ENCODE measurements at regions not wholly inside any gene's neighbourhood (a gene's known extent, or its start where the extent isn't known, plus 50 kb on each side); places are given as distances from the start of the nearest gene placed in this dataset.
"Not testable (repeated sequence)": the region's sequence is repeated elsewhere in the genome, so short reads cannot be mapped to it uniquely, and the experiment has no call there.

- not testable (repeated sequence) for DNase-seq
Observed at GRCh38 chrX:80508083-80508482, 87.8 kb downstream of the TENT5D start.

- no peak for DNase-seq
Observed at GRCh38 chrX:80511969-80512760, 91.9 kb downstream of the TENT5D start.

- DNase-seq: no peak
Observed at GRCh38 chrX:80512924-80513323, 92.7 kb downstream of the TENT5D start.

- DNase-seq: peak; percentile 34
Observed at GRCh38 chrX:80513625-80514024, 93.4 kb downstream of the TENT5D start.

GRCh38 chrX:80537096-80537495, 116.8 kb downstream of the TENT5D start:
- DNase-seq: no peak

GRCh38 chrX:80550722-80551121, 130.5 kb downstream of the TENT5D start:
- peak; percentile 34 for DNase-seq

GRCh38 chrX:80556148-80556547, 135.9 kb downstream of the TENT5D start:
- no peak for DNase-seq

GRCh38 chrX:80572636-80573035, 152.4 kb downstream of the TENT5D start:
- DNase-seq: no peak

GRCh38 chrX:80573275-80573674, 153.0 kb downstream of the TENT5D start:
- DNase-seq: no peak

- not testable (repeated sequence) for DNase-seq
Observed at GRCh38 chrX:80574486-80575086, 154.3 kb downstream of the TENT5D start.

- DNase-seq: no peak
Observed at GRCh38 chrX:80576267-80576666, 156.0 kb downstream of the TENT5D start.

GRCh38 chrX:80576806-80577533, 156.7 kb downstream of the TENT5D start:
- DNase-seq: no peak

GRCh38 chrX:80578517-80579105, 158.4 kb downstream of the TENT5D start:
- peak; percentile 44 for DNase-seq

GRCh38 chrX:80590992-80591391, 170.7 kb downstream of the TENT5D start:
- DNase-seq: not testable (repeated sequence)

- DNase-seq: no peak
Observed at GRCh38 chrX:80602036-80602860, 182.0 kb downstream of the TENT5D start.

Measured in NCI-H82 (cell line).